ENCODE measurements at regions not wholly inside any gene's neighbourhood (a gene's known extent, or its start where the extent isn't known, plus 50 kb on each side); places are given as distances from the start of the nearest gene placed in this dataset.

DNA sequence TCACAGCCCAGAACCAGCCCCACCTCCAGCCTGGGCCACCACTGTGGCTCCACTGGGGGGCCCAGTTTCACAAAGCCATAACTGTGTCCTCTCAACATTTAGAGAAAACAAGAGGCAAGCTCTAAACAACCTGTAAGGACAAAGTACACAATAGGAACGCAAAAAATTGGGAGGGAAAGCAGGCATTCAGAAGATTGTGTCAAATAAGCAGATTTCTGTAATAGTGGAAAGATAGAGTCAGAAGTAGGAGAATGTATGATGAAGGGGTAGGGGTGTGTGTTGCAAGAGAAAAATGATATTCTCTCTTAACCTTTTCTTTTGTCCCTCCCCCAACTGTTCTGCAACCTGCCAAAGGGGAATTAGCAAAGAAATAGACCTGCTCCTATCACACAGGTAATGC lies 449.9 kb upstream of the NPVF start:
- TF ChIP-seq POLR2AphosphoS5 (IDR thresholded peaks at IDR 0.05; ENCODE audit: borderline replicate concordance, low read depth, low read length) (no peak), FOXP2 (optimal IDR thresholded peaks at IDR 0.05; ENCODE audit: control extremely low read depth, extremely low read length, insufficient read depth) (no peak)

Measured in SK-N-MC (cell line).